HepG2 (cell line): ENCODE measurements at regions not wholly inside any gene's neighbourhood (a gene's known extent, or its start where the extent isn't known, plus 50 kb on each side); places are given as distances from the start of the nearest gene placed in this dataset.

ENCODE experiments used
- ATAC-seq: fragments of 200-7000 bp; cut with Tn5 transposase; 3 replicates; pipeline ENCODE4 v1.9.1; 2020; ENCODE audit warnings: mild to moderate bottlenecking, moderate library complexity
- BruUV-seq: library from RNA; stranded (reverse); fragments of 400-500 nt; replicated peaks from 2 replicates; lab custom pipeline; 2021; lab: Mats Ljungman, UMichigan
- CTCF ChIA-PET: fragments of 300-600 bp; formaldehyde crosslinking; extraction: SDS; loops from one replicate; lab custom pipeline; 2021; ENCODE audit warnings: low total read pairs, inconsistent platforms, low intra/inter-chr PET ratio; lab: Yijun Ruan, JAX
- POLR2A ChIA-PET: fragments of 350-600 bp; sonication (Branson Sonifier 250); formaldehyde crosslinking; loops from one replicate; lab custom pipeline; 2020; ENCODE audit warnings: antibody characterized with exemption, inconsistent platforms; lab: Yijun Ruan, JAX
- DNase-seq: peaks from one replicate; pipeline ENCODE4 v3.0.0-alpha.2; 2015; ENCODE audit warnings: low spot score
- FAIRE-seq: peaks from 3 replicates; lab custom pipeline; 2011; peaks lifted over from hg19 to GRCh38; lab: Jason Lieb, UNC
- H2AFZ ChIP-seq: one replicate; pipeline ENCODE4 v1.6.1; 2011; ENCODE audit warnings: low read length, inconsistent platforms
- H3K27ac ChIP-seq: fragments of 300-600 bp; 3 replicates; pipeline ENCODE4 v1.8.0; 2011; ENCODE audit warnings: mixed run types, mild to moderate bottlenecking, mixed read lengths, low read length, inconsistent platforms; ENCODE audit not compliant: insufficient read depth; ENCODE audit errors: extremely low read length
- H3K27me3 ChIP-seq, 2 experiments: fragments of 200-600 bp in 1 of 2; 2 replicates in 1 of 2; 3 replicates in 1 of 2; pipeline versions ENCODE4 v1.6.0 to v1.8.0; 2011; ENCODE audit warnings: low read length in 2 of 2, mild to moderate bottlenecking in 2 of 2, moderate library complexity in 2 of 2, inconsistent platforms in 1 of 2; ENCODE audit not compliant: insufficient read depth in 2 of 2, control insufficient read depth in 1 of 2
- H3K36me3 ChIP-seq, 2 experiments: fragments of 200-600 bp in 1 of 2; replicated peaks in 1 of 2; 2 replicates in 1 of 2; 3 replicates in 1 of 2; pipeline versions ENCODE4 v1.5.1 to v1.8.0; 2011; ENCODE audit warnings: low read length in 2 of 2, inconsistent platforms in 1 of 2; ENCODE audit not compliant: insufficient read depth in 2 of 2, control insufficient read depth in 1 of 2
- H3K4me1 ChIP-seq: 2 replicates; pipeline ENCODE4 v1.5.1; 2012; ENCODE audit warnings: low read length, inconsistent platforms; ENCODE audit not compliant: insufficient read depth
- H3K4me2 ChIP-seq: 2 replicates; pipeline ENCODE4 v1.6.0; 2011; ENCODE audit warnings: low read depth, low read length, inconsistent platforms
- H3K4me3 ChIP-seq, 3 experiments: fragments of 200-600 bp in 1 of 3; sonication (generic), shearing (Covaris generic) in 1 of 3; replicated peaks in 1 of 3; 2 replicates each; pipeline ENCODE4 v1.5.1; 2011 to 2016; ENCODE audit warnings: low read length in 3 of 3, inconsistent platforms in 2 of 3, low read depth in 2 of 3, mild to moderate bottlenecking in 2 of 3, control low read depth in 1 of 3, mixed read lengths in 1 of 3; ENCODE audit not compliant: insufficient read depth in 1 of 3
- H3K79me2 ChIP-seq: one replicate; pipeline ENCODE4 v1.6.1; 2011; ENCODE audit warnings: low read length, inconsistent platforms; ENCODE audit not compliant: insufficient read depth
- H3K9ac ChIP-seq: 2 replicates; pipeline ENCODE4 v1.6.0; 2011; ENCODE audit warnings: mild to moderate bottlenecking, low read depth, low read length, inconsistent platforms; ENCODE audit not compliant: insufficient read depth
- H3K9me3 ChIP-seq: 2 replicates; pipeline ENCODE4 v1.5.1; 2012; ENCODE audit warnings: mild to moderate bottlenecking, low read length
- H4K20me1 ChIP-seq: 2 replicates; pipeline ENCODE4 v1.6.0; 2011; ENCODE audit warnings: inconsistent platforms, mild to moderate bottlenecking, low read length, moderate library complexity; ENCODE audit not compliant: insufficient read depth
- MED8 ChIP-seq: sonication (generic); formaldehyde crosslinking; IDR thresholded peaks from 2 replicates; pipeline ENCODE4 v1.8.1; 2023; ENCODE audit warnings: mild to moderate bottlenecking, missing genetic modification reagents; ENCODE audit not compliant: insufficient replicate concordance
- NCOA2 ChIP-seq: sonication (generic); formaldehyde crosslinking; IDR thresholded peaks from 2 replicates; pipeline ENCODE4 v1.8.0; 2022; ENCODE audit warnings: inconsistent platforms
- SOX13 ChIP-seq, 3 experiments: fragments of 450-650 bp in 1 of 3; sonication (generic) in 1 of 3; formaldehyde crosslinking in 1 of 3; IDR thresholded peaks in 2 of 3; conservative IDR thresholded peaks in 1 of 3; 2 replicates each; pipeline versions ENCODE4 v1.5.0 to v1.6.1; 2016 to 2020; ENCODE audit warnings: antibody characterized with exemption in 1 of 3, mild to moderate bottlenecking in 1 of 3, missing compliant biosample characterization in 1 of 3, missing genetic modification reagents in 1 of 3, moderate library complexity in 1 of 3
- ZBTB40 ChIP-seq, 2 experiments: fragments of 450-650 bp in 1 of 2; sonication (generic) in 1 of 2; formaldehyde crosslinking in 1 of 2; IDR thresholded peaks; 2 replicates each; pipeline versions ENCODE4 v1.6.1 to v1.8.0; 2016 to 2022; ENCODE audit warnings: antibody characterized with exemption in 1 of 2, mild to moderate bottlenecking in 1 of 2, missing genetic modification reagents in 1 of 2
- ZNF44 ChIP-seq: sonication (generic); formaldehyde crosslinking; IDR thresholded peaks from 2 replicates; pipeline ENCODE4 v1.5.1; 2020; ENCODE audit warnings: mild to moderate bottlenecking, missing genetic modification reagents
- WGBS: methylation state at CpG from one replicate; pipeline ENCODE4 v1.1.6; 2017; ENCODE audit warnings: low lambda C conversion rate; 5-methylcytosine and 5-hydroxymethylcytosine counted together
- in situ Hi-C: cut with HindIII; loops from 2 replicates; pipeline ENCODE4 v1.10.0; 2017; ENCODE audit warnings: low pct_unique_long_range_greater_than_20kb; ENCODE audit not compliant: extremely low pct_ligation_motif_present
- intact Hi-C: fragments of 100-400 bp; cut with micrococcal nuclease; formaldehyde crosslinking; loops from one replicate; pipeline ENCODE4 v1.10.0; 2022; ENCODE audit not compliant: unreplicated experiment

GRCh38 chr12:124475295-124476010, 92.0 kb downstream of the NCOR2 start:
- TF ChIP-seq MED8 (CRISPR knock-in tag) = no peak
- peak; percentile 18; the same call in 1 of the 2 replicates for TF ChIP-seq ZBTB40 (IDR thresholded peaks at IDR 0.05)
- TF ChIP-seq ZBTB40 (CRISPR knock-in tag; IDR thresholded peaks at IDR 0.05) = peak; percentile 97
- TF ChIP-seq SOX13 (IDR thresholded peaks at IDR 0.05) = no peak
- no peak for TF ChIP-seq SOX13 (CRISPR knock-in tag; conservative IDR thresholded peaks at IDR 0.05 in 1 of 2, IDR thresholded peaks at IDR 0.05 in 1 of 2)
- TF ChIP-seq NCOA2 (CRISPR knock-in tag) = no peak
- no peak for TF ChIP-seq ZNF44 (CRISPR knock-in tag)
- TF ChIP-seq, all 625 proteins: peak for 1
- 92% methylated on average over 11 of the region's 14 CpGs for WGBS

More at GRCh38 chr12:124475295-124476010, 92.0 kb downstream of the NCOR2 start:
- CTCF ChIA-PET = no interaction called here
- no peak for DNase-seq
- in situ Hi-C loops (no loop called here), intact Hi-C loops (no loop called here)
- no peak for FAIRE-seq
- H3K9me3 ChIP-seq = no peaks in the 10 kb centered on the region
- H2AFZ ChIP-seq = no peak overlapping the region
- no TSS peak for BruUV-seq
- H3K4me1 ChIP-seq = peaks cover 10% of the 10 kb centered on the region
- H3K27me3 ChIP-seq = no peaks in the 10 kb centered on the region
- POLR2A ChIA-PET = no interaction called here
- peaks cover 16 to 61% of the 10 kb centered on the region in 2 experiments; a peak in 4 of 5 replicates for H3K36me3 ChIP-seq
- no peak overlapping the region for H3K27ac ChIP-seq
- H3K79me2 ChIP-seq = no peaks in the 10 kb centered on the region
- no peak overlapping the region for H3K4me2 ChIP-seq
- 0 out of 2 replicates have a peak, but pooled peaks cover 4% of the 10 kb centered on the region for H4K20me1 ChIP-seq
- no peak overlapping the region for H3K4me3 ChIP-seq
- no peak overlapping the region for H3K9ac ChIP-seq
- ATAC-seq = no peak
